AG04449 (cell line): ENCODE measurements at regions not wholly inside any gene's neighbourhood (a gene's known extent, or its start where the extent isn't known, plus 50 kb on each side); places are given as distances from the start of the nearest gene placed in this dataset.

Source experiments
- CTCF ChIA-PET: fragments of 350-600 bp; formaldehyde crosslinking; extraction: SDS; loops from one replicate; lab custom pipeline; 2021; ENCODE audit warnings: antibody characterized with exemption; lab: Yijun Ruan, JAX
- POLR2A ChIA-PET: fragments of 400-600, 350-600 bp; formaldehyde crosslinking; extraction: SDS; loops from one replicate; lab custom pipeline; 2020; ENCODE audit warnings: antibody characterized with exemption, inconsistent platforms; lab: Yijun Ruan, JAX
- DNase-seq: peaks from one replicate; pipeline ENCODE4 v3.0.0-alpha.2; 2010; ENCODE audit warnings: low read depth, low spot score
- H3K4me3 ChIP-seq: 2 replicates; pipeline ENCODE4 v1.5.1; 2011; ENCODE audit warnings: low read depth, mild to moderate bottlenecking, control low read depth, low read length
- TF ChIP-seq, protein P1 (sequence below): IDR thresholded peaks from one replicate; pipeline ENCODE4 v1.5.1; 2011; ENCODE audit warnings: mild to moderate bottlenecking, moderate library complexity, low read length, control low read depth, inconsistent platforms; ENCODE audit not compliant: insufficient read depth; ENCODE audit errors: missing control alignments

DNA sequence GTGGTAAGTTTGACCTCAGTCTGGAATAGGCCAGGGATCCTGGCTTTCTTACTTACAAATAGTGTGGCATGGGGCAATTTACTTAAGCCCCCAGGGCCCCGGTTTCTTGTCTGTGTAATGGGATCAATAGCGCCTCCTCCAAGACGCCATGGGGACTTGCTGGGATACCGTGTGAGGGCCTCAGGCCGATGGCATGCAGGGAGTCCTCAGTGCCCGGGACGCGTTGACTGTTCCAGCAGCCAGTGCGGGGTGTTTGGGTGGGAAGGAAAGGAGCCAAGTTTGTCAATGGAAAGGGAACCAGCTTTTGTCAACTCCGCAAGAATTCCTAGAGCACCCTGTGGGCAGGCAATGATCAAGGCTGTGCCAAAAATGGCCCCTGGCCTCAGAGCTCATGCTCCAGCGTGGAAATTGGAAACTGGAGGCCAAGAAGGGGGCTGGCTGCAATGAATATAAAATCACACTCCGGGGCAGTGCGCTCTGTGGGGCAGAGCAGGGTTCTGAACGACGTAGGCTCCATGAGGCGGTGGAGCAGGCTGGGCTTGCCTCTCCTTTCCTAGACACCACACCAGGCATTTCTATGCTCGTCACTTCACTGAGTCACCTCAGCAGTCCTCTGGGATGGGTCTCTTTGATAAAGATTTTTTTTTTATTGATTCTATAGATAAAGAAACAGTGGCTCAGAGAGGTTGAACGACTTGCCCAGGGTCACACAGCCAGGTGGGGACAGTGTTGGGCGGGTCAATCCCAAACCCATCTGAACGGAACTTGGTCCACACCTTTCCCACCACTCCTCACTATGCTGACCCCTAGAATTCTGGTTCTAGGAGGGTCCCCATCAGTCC, 56.7 kb upstream of the ASAP2 start:
- TF ChIP-seq, protein P1, sequence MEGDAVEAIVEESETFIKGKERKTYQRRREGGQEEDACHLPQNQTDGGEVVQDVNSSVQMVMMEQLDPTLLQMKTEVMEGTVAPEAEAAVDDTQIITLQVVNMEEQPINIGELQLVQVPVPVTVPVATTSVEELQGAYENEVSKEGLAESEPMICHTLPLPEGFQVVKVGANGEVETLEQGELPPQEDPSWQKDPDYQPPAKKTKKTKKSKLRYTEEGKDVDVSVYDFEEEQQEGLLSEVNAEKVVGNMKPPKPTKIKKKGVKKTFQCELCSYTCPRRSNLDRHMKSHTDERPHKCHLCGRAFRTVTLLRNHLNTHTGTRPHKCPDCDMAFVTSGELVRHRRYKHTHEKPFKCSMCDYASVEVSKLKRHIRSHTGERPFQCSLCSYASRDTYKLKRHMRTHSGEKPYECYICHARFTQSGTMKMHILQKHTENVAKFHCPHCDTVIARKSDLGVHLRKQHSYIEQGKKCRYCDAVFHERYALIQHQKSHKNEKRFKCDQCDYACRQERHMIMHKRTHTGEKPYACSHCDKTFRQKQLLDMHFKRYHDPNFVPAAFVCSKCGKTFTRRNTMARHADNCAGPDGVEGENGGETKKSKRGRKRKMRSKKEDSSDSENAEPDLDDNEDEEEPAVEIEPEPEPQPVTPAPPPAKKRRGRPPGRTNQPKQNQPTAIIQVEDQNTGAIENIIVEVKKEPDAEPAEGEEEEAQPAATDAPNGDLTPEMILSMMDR, result no peak

DNA sequence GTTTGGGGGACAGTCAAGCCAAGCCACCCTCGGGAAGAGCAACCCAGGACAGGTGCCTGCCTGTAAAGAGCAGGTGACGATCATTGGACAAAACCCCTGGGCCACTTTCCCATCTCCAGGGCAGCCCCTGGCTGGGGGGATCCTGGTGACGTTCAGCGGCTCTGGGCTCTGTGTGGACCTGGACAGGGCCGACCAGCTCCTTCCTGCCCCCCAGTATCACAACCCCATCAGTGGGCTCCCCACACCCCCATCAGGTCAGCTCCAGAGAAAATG, 57.3 kb upstream of the ASAP2 start:
- TF ChIP-seq, protein P1, result no peak
- DNase-seq, result no peak
- no peak overlapping the region for H3K4me3 ChIP-seq
- CTCF ChIA-PET, result interaction anchor here (0.5 to 1.5 kb wide), 2 partner anchors 71 to 184 kb away, joined by 3 read pairs; no protein-coding TSS in a partner anchor
- POLR2A ChIA-PET, result no interaction called here

More for the DNA sequence above, 56.7 kb upstream of the ASAP2 start:
- ChIA-PET CTCF (interaction anchor here (0.5 to 1.5 kb wide), 3 partner anchors 8 to 183 kb away, joined by 3 read pairs; no protein-coding TSS in a partner anchor), POLR2A (no interaction called here)
- DNase-seq, result no peak
- H3K4me3 ChIP-seq, result no peak overlapping the region

DNA sequence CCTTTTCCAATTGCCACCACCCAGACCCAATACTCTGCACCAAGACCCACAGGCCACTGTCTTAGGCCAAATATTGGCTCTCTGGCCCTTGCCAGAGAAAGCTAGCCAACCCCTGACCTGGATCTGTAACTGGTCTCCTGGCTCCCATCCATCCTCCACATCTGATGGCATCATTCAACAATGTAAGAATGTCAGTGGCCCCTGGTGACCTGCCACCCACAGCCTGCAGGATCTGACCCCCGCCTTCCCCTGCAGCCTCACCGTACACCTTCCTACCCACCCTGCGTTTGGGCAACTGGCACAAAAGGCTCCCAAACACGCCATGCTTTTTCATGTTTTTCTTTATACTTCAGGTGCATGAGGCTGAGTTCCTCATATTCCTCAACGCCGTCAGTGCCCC, 60.0 kb upstream of the ASAP2 start:
- CTCF ChIA-PET, result interaction anchor here (7.5 kb wide), 1 partner anchor 186 kb away, joined by 86 read pairs; no protein-coding TSS in a partner anchor
- H3K4me3 ChIP-seq, result no peak overlapping the region
- POLR2A ChIA-PET, result no interaction called here
- DNase-seq, result no peak
- TF ChIP-seq, protein P1, result no peak

DNA sequence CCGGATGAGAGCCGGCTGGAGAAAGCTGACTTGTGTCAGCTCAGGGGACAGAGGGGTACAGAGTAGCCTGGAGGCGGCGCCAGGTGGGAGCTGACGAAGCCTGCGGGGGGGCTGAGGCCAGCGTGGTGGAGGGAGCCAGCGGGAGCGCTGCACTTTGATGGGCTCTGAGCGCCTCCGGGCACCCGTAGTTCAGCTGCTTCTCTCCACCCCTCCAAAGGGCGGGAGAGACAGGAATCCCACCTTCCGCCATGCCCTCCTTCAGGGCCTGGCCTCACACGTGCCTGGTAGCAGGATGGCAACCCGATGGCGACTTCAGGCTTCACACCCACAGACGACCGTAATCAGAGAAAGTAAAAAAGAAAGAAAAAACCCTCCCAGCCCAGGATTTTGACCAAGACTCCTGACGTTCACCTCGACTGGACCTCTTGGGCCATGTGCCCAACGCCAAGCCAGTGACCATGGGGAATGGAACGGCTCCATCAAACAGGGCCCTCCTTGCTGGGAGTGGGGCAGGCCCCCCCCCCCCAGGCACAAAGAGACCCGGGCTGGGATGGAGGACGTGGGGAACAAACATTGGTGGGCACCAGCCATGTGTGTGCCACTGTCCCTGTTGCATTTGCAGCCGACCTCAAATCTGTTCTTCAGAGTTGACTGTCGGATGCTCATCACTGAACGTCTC, 60.7 kb upstream of the ASAP2 start:
- ChIA-PET POLR2A (no interaction called here), CTCF (interaction anchor here (7.5 to 9.2 kb wide), 2 partner anchors 187 to 227 kb away, joined by 86 to 118 read pairs; no protein-coding TSS in a partner anchor)
- DNase-seq, result no peak
- TF ChIP-seq, protein P1, result no peak
- H3K4me3 ChIP-seq, result no peak overlapping the region

DNA sequence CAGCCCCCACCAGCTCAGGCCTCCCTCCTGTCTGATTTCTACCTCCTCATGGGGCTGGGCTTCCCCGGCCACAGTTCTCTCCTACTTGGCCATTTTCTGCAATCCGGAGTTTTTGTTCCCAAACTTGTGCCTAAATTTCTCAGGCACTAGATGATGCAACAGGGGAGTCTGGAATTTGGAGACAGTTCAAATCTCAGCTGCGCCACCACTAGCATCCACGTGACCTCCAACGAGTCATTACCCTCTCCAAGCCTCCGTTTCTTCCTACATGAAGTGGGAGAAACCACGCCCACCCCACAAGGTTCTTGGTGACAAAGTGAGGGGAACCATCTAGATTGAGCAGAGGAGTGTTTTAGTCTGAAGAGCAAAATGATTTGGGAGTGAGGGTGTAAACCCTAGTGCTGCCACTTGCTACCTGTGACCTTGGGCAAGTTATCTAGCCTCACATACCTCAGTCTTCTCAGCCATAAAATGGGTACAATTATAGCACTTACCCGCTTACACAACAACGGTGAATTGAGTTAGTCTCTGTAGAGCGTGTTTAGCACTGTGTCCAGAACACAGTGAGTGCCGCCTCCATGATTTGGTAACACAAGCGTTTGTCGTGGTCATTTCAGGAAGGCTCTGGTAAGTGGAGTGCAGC, 61.4 kb upstream of the ASAP2 start:
- no peak overlapping the region for H3K4me3 ChIP-seq
- ChIA-PET POLR2A (no interaction called here), CTCF (interaction anchor here (1.3 to 9.2 kb wide), 3 partner anchors 188 to 228 kb away, joined by 4 to 118 read pairs (median 86); no protein-coding TSS in a partner anchor)
- no peak for DNase-seq
- TF ChIP-seq, protein P1, result no peak
